ENCODE measurements at regions not wholly inside any gene's neighbourhood (a gene's known extent, or its start where the extent isn't known, plus 50 kb on each side); places are given as distances from the start of the nearest gene placed in this dataset.

GRCh38 chr5:40356248-40356647, 323.5 kb upstream of the PTGER4 start:
- TF ChIP-seq CTCF (conservative IDR thresholded peaks at IDR 0.05; ENCODE audit: low read depth, low read length) (no peak), EZH2 (IDR thresholded peaks at IDR 0.05; ENCODE audit: borderline replicate concordance, low read depth, low read length, poor library complexity, severe bottlenecking) (no peak)

Data from A673 (cell line).